IMR-90 (cell line): ENCODE measurements at regions not wholly inside any gene's neighbourhood (a gene's known extent, or its start where the extent isn't known, plus 50 kb on each side); places are given as distances from the start of the nearest gene placed in this dataset.

Experiments
- CEBPB ChIP-seq: IDR thresholded peaks from 2 replicates; pipeline ENCODE4 v1.6.1; 2012; ENCODE audit warnings: low read depth, low read length, improper control_type of control experiment
- CHD1 ChIP-seq: IDR thresholded peaks from 2 replicates; pipeline ENCODE4 v1.6.1; 2012; ENCODE audit warnings: low read depth, low read length, improper control_type of control experiment
- FOS ChIP-seq: fragments of 150-350 bp; IDR thresholded peaks from 2 replicates; pipeline ENCODE4 v1.6.1; 2016; ENCODE audit warnings: low read depth, low read length
- MAZ ChIP-seq: IDR thresholded peaks from 2 replicates; pipeline ENCODE4 v1.6.1; 2012; ENCODE audit warnings: low read depth, mild to moderate bottlenecking, low read length, improper control_type of control experiment, moderate library complexity, borderline replicate concordance
- POLR2A ChIP-seq: IDR thresholded peaks from 2 replicates; pipeline ENCODE4 v1.6.1; 2012; ENCODE audit warnings: mild to moderate bottlenecking, low read depth, low read length
- RAD21 ChIP-seq: IDR thresholded peaks from 2 replicates; pipeline ENCODE4 v1.6.1; 2012; ENCODE audit warnings: low read length, improper control_type of control experiment
- RFX5 ChIP-seq: IDR thresholded peaks from 2 replicates; pipeline ENCODE4 v1.8.0; 2012; ENCODE audit warnings: low read depth, mild to moderate bottlenecking, low read length, moderate library complexity
- TF ChIP-seq, protein P1 (sequence below): conservative IDR thresholded peaks from 2 replicates; pipeline ENCODE4 v1.5.1; 2012; ENCODE audit warnings: mild to moderate bottlenecking, low read depth, low read length, improper control_type of control experiment
- TF ChIP-seq, protein P2 (sequence below): fragments of 150-350 bp; IDR thresholded peaks from 2 replicates; pipeline ENCODE4 v1.6.1; 2017; ENCODE audit warnings: mild to moderate bottlenecking, antibody characterized with exemption, low read length, low read depth

DNA sequence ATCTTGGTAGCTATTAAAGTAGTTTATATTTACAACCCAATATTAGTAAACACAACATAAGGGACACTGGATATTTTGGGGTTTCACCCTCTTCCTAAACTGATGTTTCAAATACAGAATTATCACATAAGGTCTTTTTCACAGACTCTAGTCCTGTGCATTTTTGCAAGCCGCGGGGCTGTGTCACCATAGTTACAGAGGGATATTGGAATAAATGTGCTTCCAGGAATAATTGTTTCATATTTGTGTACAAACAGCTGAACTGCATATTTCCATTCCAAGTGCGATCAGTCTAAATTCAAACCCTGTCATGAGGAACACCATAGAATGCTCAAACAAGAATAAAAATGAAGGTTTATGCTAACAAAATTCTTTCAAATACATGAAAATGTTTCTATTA is 762.5 kb upstream of the ARGLU1 start:
- TF ChIP-seq, protein P1, sequence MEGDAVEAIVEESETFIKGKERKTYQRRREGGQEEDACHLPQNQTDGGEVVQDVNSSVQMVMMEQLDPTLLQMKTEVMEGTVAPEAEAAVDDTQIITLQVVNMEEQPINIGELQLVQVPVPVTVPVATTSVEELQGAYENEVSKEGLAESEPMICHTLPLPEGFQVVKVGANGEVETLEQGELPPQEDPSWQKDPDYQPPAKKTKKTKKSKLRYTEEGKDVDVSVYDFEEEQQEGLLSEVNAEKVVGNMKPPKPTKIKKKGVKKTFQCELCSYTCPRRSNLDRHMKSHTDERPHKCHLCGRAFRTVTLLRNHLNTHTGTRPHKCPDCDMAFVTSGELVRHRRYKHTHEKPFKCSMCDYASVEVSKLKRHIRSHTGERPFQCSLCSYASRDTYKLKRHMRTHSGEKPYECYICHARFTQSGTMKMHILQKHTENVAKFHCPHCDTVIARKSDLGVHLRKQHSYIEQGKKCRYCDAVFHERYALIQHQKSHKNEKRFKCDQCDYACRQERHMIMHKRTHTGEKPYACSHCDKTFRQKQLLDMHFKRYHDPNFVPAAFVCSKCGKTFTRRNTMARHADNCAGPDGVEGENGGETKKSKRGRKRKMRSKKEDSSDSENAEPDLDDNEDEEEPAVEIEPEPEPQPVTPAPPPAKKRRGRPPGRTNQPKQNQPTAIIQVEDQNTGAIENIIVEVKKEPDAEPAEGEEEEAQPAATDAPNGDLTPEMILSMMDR = no peak
- TF ChIP-seq MAZ (no peak), POLR2A (no peak), CEBPB (no peak), RFX5 (no peak), RAD21 (no peak), CHD1 (no peak), FOS (no peak)
- TF ChIP-seq, protein P2, sequence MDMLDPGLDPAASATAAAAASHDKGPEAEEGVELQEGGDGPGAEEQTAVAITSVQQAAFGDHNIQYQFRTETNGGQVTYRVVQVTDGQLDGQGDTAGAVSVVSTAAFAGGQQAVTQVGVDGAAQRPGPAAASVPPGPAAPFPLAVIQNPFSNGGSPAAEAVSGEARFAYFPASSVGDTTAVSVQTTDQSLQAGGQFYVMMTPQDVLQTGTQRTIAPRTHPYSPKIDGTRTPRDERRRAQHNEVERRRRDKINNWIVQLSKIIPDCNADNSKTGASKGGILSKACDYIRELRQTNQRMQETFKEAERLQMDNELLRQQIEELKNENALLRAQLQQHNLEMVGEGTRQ = no peak
